ENCODE measurements at regions not wholly inside any gene's neighbourhood (a gene's known extent, or its start where the extent isn't known, plus 50 kb on each side); places are given as distances from the start of the nearest gene placed in this dataset.

GRCh38 chr20:4083098-4083865 is 65.3 kb upstream of the SMOX start (continued):
- TF ChIP-seq, protein P1, sequence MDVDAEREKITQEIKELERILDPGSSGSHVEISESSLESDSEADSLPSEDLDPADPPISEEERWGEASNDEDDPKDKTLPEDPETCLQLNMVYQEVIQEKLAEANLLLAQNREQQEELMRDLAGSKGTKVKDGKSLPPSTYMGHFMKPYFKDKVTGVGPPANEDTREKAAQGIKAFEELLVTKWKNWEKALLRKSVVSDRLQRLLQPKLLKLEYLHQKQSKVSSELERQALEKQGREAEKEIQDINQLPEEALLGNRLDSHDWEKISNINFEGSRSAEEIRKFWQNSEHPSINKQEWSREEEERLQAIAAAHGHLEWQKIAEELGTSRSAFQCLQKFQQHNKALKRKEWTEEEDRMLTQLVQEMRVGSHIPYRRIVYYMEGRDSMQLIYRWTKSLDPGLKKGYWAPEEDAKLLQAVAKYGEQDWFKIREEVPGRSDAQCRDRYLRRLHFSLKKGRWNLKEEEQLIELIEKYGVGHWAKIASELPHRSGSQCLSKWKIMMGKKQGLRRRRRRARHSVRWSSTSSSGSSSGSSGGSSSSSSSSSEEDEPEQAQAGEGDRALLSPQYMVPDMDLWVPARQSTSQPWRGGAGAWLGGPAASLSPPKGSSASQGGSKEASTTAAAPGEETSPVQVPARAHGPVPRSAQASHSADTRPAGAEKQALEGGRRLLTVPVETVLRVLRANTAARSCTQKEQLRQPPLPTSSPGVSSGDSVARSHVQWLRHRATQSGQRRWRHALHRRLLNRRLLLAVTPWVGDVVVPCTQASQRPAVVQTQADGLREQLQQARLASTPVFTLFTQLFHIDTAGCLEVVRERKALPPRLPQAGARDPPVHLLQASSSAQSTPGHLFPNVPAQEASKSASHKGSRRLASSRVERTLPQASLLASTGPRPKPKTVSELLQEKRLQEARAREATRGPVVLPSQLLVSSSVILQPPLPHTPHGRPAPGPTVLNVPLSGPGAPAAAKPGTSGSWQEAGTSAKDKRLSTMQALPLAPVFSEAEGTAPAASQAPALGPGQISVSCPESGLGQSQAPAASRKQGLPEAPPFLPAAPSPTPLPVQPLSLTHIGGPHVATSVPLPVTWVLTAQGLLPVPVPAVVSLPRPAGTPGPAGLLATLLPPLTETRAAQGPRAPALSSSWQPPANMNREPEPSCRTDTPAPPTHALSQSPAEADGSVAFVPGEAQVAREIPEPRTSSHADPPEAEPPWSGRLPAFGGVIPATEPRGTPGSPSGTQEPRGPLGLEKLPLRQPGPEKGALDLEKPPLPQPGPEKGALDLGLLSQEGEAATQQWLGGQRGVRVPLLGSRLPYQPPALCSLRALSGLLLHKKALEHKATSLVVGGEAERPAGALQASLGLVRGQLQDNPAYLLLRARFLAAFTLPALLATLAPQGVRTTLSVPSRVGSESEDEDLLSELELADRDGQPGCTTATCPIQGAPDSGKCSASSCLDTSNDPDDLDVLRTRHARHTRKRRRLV (CRISPR knock-in tag; IDR thresholded peaks at IDR 0.05) = no peak
- TF ChIP-seq ZNF256 (CRISPR knock-in tag; conservative IDR thresholded peaks at IDR 0.05) (no peak), FOXA1 (IDR thresholded peaks at IDR 0.05) (no peak), FOXA1 (CRISPR knock-in tag; IDR thresholded peaks at IDR 0.05) (no peak), CHD2 (IDR thresholded peaks at IDR 0.05; ENCODE audit: low read depth, low read length) (no peak), POLR2AphosphoS2 (IDR thresholded peaks at IDR 0.05; ENCODE audit: low read depth, low read length) (no peak), ZNF274 (CRISPR knock-in tag; IDR thresholded peaks at IDR 0.05) (no peak), ZNF580 (CRISPR knock-in tag; IDR thresholded peaks at IDR 0.05; ENCODE audit: borderline replicate concordance, low read depth) (no peak), TFAP4 (IDR thresholded peaks at IDR 0.05; ENCODE audit: borderline replicate concordance, low read depth) (peak; percentile 79; the same call in 1 of the 2 replicates), RARA (CRISPR knock-in tag; IDR thresholded peaks at IDR 0.05) (no peak), ZNF354B (CRISPR knock-in tag; IDR thresholded peaks at IDR 0.05) (no peak), HIC2 (CRISPR knock-in tag; IDR thresholded peaks at IDR 0.05; ENCODE audit: low read depth) (no peak), ZNF687 (CRISPR knock-in tag; IDR thresholded peaks at IDR 0.05) (peak; percentile 35; the same call in 1 of the 2 replicates), ZFY (CRISPR knock-in tag; IDR thresholded peaks at IDR 0.05) (no peak)
- TF ChIP-seq, protein P2, sequence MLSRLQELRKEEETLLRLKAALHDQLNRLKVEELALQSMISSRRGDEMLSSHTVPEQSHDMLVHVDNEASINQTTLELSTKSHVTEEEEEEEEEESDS (CRISPR knock-in tag; IDR thresholded peaks at IDR 0.05; ENCODE audit: borderline replicate concordance) = no peak
- TF ChIP-seq, protein P3, sequence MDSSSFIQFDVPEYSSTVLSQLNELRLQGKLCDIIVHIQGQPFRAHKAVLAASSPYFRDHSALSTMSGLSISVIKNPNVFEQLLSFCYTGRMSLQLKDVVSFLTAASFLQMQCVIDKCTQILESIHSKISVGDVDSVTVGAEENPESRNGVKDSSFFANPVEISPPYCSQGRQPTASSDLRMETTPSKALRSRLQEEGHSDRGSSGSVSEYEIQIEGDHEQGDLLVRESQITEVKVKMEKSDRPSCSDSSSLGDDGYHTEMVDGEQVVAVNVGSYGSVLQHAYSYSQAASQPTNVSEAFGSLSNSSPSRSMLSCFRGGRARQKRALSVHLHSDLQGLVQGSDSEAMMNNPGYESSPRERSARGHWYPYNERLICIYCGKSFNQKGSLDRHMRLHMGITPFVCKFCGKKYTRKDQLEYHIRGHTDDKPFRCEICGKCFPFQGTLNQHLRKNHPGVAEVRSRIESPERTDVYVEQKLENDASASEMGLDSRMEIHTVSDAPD (CRISPR knock-in tag; IDR thresholded peaks at IDR 0.05) = no peak
